ENCODE measurements at regions not wholly inside any gene's neighbourhood (a gene's known extent, or its start where the extent isn't known, plus 50 kb on each side); places are given as distances from the start of the nearest gene placed in this dataset.

GRCh38 chr5:135141303-135142268 lies 107.6 kb upstream of the PITX1 start:
- Histone ChIP-seq H3K4me3 (no peak overlapping the region), H3K36me3 (ENCODE audit: insufficient read depth, low read length) (no peaks in the 10 kb centered on the region), H3K9ac (ENCODE audit: insufficient read length) (no peak overlapping the region), H3K9me3 (ENCODE audit: low read depth, low read length) (no peaks in the 10 kb centered on the region), H3K27ac (no peak overlapping the region)
- no peak for DNase-seq (ENCODE audit: low read depth, low spot score)
- no peak for TF ChIP-seq POLR2AphosphoS5 (IDR thresholded peaks at IDR 0.05; ENCODE audit: borderline replicate concordance, low read depth, low read length)
- TF ChIP-seq FOXP2 (optimal IDR thresholded peaks at IDR 0.05; ENCODE audit: control extremely low read depth, extremely low read length, insufficient read depth) = no peak
- TF ChIP-seq EZH2 (IDR thresholded peaks at IDR 0.05) = no peak

GRCh38 chr5:135140446-135141204 lies 106.6 kb upstream of the PITX1 start:
- no peak overlapping the region for H3K9ac ChIP-seq (ENCODE audit: insufficient read length)
- no peak overlapping the region for H3K27ac ChIP-seq
- H3K36me3 ChIP-seq (ENCODE audit: insufficient read depth, low read length) = no peaks in the 10 kb centered on the region
- DNase-seq (ENCODE audit: low read depth, low spot score) = no peak
- no peaks in the 10 kb centered on the region for H3K9me3 ChIP-seq (ENCODE audit: low read depth, low read length)
- peak overlapping the region; percentile 61 for H3K4me3 ChIP-seq
- TF ChIP-seq FOXP2 (optimal IDR thresholded peaks at IDR 0.05; ENCODE audit: control extremely low read depth, extremely low read length, insufficient read depth) (no peak), EZH2 (IDR thresholded peaks at IDR 0.05) (no peak), POLR2AphosphoS5 (IDR thresholded peaks at IDR 0.05; ENCODE audit: borderline replicate concordance, low read depth, low read length) (no peak)

GRCh38 chr5:135139381-135140134 lies 105.5 kb upstream of the PITX1 start:
- Histone ChIP-seq H3K27ac (no peak overlapping the region), H3K4me3 (peak overlapping the region; percentile 61), H3K36me3 (ENCODE audit: insufficient read depth, low read length) (no peaks in the 10 kb centered on the region), H3K9me3 (ENCODE audit: low read depth, low read length) (no peaks in the 10 kb centered on the region), H3K9ac (ENCODE audit: insufficient read length) (no peak overlapping the region)
- DNase-seq (ENCODE audit: low read depth, low spot score) = peak; percentile 66
- peak; percentile 68 for TF ChIP-seq FOXP2 (optimal IDR thresholded peaks at IDR 0.05; ENCODE audit: control extremely low read depth, extremely low read length, insufficient read depth)
- no peak for TF ChIP-seq EZH2 (IDR thresholded peaks at IDR 0.05)

- no peak overlapping the region for H3K27ac ChIP-seq
- H3K9me3 ChIP-seq (ENCODE audit: low read depth, low read length) = no peaks in the 10 kb centered on the region
- DNase-seq (ENCODE audit: low read depth, low spot score) = no peak
- H3K4me3 ChIP-seq = no peak overlapping the region
- no peak for TF ChIP-seq POLR2AphosphoS5 (IDR thresholded peaks at IDR 0.05; ENCODE audit: borderline replicate concordance, low read depth, low read length)
- no peak for TF ChIP-seq FOXP2 (optimal IDR thresholded peaks at IDR 0.05; ENCODE audit: control extremely low read depth, extremely low read length, insufficient read depth)
- TF ChIP-seq EZH2 (IDR thresholded peaks at IDR 0.05) = no peak
- H3K36me3 ChIP-seq (ENCODE audit: insufficient read depth, low read length) = no peaks in the 10 kb centered on the region
- no peak overlapping the region for H3K9ac ChIP-seq (ENCODE audit: insufficient read length)
Measured at GRCh38 chr5:135138116-135138850, 104.3 kb upstream of the PITX1 start.

- no peak overlapping the region for H3K4me3 ChIP-seq
- TF ChIP-seq EZH2 (IDR thresholded peaks at IDR 0.05) (no peak), FOXP2 (optimal IDR thresholded peaks at IDR 0.05; ENCODE audit: control extremely low read depth, extremely low read length, insufficient read depth) (no peak), POLR2AphosphoS5 (IDR thresholded peaks at IDR 0.05; ENCODE audit: borderline replicate concordance, low read depth, low read length) (no peak)
- no peak for DNase-seq (ENCODE audit: low read depth, low spot score)
- H3K27ac ChIP-seq = no peak overlapping the region
- H3K9me3 ChIP-seq (ENCODE audit: low read depth, low read length) = no peaks in the 10 kb centered on the region
- H3K36me3 ChIP-seq (ENCODE audit: insufficient read depth, low read length) = no peaks in the 10 kb centered on the region
- H3K9ac ChIP-seq (ENCODE audit: insufficient read length) = no peak overlapping the region
Measured at GRCh38 chr5:135137146-135137915, 103.3 kb upstream of the PITX1 start.

- TF ChIP-seq FOXP2 (optimal IDR thresholded peaks at IDR 0.05; ENCODE audit: control extremely low read depth, extremely low read length, insufficient read depth) (no peak), POLR2AphosphoS5 (IDR thresholded peaks at IDR 0.05; ENCODE audit: borderline replicate concordance, low read depth, low read length) (no peak), EZH2 (IDR thresholded peaks at IDR 0.05) (no peak)
- no peak for DNase-seq (ENCODE audit: low read depth, low spot score)
- no peak overlapping the region for H3K9ac ChIP-seq (ENCODE audit: insufficient read length)
- H3K4me3 ChIP-seq = no peak overlapping the region
- no peaks in the 10 kb centered on the region for H3K9me3 ChIP-seq (ENCODE audit: low read depth, low read length)
- H3K36me3 ChIP-seq (ENCODE audit: insufficient read depth, low read length) = no peaks in the 10 kb centered on the region
- no peak overlapping the region for H3K27ac ChIP-seq
Measured at GRCh38 chr5:135136546-135136945, 102.5 kb upstream of the PITX1 start.

Measured in SK-N-MC (cell line).